ENCODE measurements at regions not wholly inside any gene's neighbourhood (a gene's known extent, or its start where the extent isn't known, plus 50 kb on each side); places are given as distances from the start of the nearest gene placed in this dataset.

DNA sequence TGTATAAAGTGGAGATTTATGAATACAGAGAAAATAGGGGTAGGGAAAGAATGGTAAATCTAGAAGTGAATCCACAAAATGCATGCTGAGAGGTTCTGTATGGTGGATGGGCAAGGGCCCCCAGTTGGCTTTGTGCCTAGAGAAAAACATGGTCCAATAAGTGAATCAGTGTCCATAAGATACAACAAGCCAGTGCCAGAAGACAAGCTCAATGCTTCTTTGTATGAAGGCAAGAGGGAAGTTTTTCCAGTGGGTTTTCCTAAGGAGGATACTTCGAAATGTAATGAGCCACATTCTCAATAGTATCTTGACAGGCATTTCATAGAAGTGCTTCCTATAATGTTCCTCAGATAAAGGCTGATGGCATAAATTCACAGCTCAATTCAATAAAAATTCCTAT, 169.4 kb upstream of the HMCN1 start:
- Mint-ChIP-seq H3K4me1 (ENCODE audit: unreplicated experiment) (no peaks in the 10 kb centered on the region), H3K9me3 (peaks cover 6% of the 10 kb centered on the region), H3K4me3 (no peak overlapping the region), H3K27me3 (peaks cover 4% of the 10 kb centered on the region), H3K36me3 (no peaks in the 10 kb centered on the region), H3K27ac (no peak overlapping the region)
- no peak for DNase-seq (ENCODE audit: extremely low spot score, unreplicated experiment)
- TF ChIP-seq, protein P1, sequence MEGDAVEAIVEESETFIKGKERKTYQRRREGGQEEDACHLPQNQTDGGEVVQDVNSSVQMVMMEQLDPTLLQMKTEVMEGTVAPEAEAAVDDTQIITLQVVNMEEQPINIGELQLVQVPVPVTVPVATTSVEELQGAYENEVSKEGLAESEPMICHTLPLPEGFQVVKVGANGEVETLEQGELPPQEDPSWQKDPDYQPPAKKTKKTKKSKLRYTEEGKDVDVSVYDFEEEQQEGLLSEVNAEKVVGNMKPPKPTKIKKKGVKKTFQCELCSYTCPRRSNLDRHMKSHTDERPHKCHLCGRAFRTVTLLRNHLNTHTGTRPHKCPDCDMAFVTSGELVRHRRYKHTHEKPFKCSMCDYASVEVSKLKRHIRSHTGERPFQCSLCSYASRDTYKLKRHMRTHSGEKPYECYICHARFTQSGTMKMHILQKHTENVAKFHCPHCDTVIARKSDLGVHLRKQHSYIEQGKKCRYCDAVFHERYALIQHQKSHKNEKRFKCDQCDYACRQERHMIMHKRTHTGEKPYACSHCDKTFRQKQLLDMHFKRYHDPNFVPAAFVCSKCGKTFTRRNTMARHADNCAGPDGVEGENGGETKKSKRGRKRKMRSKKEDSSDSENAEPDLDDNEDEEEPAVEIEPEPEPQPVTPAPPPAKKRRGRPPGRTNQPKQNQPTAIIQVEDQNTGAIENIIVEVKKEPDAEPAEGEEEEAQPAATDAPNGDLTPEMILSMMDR (conservative IDR thresholded peaks at IDR 0.05), result no peak

DNA sequence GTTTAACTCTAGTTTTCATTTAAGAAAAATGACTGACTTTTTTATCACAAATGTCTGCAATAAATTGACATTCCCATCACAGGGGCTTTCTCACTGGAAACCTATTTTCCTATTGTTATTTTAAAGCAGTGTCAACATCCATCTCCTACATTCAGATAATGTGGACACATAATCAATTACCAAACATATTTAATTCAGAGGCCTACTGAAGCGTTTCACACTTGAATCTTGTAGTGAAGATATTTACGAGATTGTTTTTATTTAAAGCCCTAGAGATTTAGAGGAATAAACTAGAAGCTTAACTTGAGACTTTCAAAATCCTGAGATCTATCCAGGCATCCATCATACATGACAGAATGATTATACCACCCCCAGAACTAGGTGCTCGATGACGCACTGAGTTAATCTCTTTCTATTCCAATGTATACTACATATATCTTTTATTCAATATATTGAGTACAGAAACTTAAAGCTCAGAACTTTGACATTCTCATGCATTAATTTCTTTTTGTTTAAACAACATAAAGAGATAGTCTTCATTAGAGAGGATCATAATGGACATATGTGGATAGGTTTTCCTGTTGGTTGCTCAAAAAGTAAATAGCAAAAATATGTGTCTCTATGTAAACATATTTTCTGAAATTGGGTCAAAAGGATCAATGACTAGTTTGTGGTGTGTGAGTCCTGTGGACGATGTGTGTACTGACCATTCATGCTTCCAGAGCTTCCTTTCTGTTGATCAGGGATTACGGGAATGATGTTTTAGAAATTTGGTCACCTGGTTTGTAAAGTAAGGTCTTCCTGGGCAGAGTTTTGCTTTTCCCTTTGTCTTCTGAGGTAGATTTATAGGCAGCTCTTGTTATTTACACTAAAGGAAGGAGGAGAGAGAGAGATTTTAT, 171.5 kb upstream of the HMCN1 start:
- Mint-ChIP-seq H3K9me3 (peaks cover 6% of the 10 kb centered on the region), H3K36me3 (no peaks in the 10 kb centered on the region), H3K4me1 (ENCODE audit: unreplicated experiment) (no peaks in the 10 kb centered on the region), H3K4me3 (no peak overlapping the region), H3K27me3 (peaks cover 4% of the 10 kb centered on the region), H3K27ac (no peak overlapping the region)
- DNase-seq (ENCODE audit: extremely low spot score, unreplicated experiment), result no peak
- TF ChIP-seq, protein P1 (conservative IDR thresholded peaks at IDR 0.05), result no peak

GRCh38 chr1:185561629-185562028, 172.6 kb upstream of the HMCN1 start:
- H3K27ac Mint-ChIP-seq, result no peak overlapping the region
- TF ChIP-seq, protein P1 (conservative IDR thresholded peaks at IDR 0.05), result no peak
- peaks cover 4% of the 10 kb centered on the region for H3K27me3 Mint-ChIP-seq
- H3K4me1 Mint-ChIP-seq (ENCODE audit: unreplicated experiment), result no peaks in the 10 kb centered on the region
- H3K36me3 Mint-ChIP-seq, result no peaks in the 10 kb centered on the region
- H3K4me3 Mint-ChIP-seq, result no peak overlapping the region
- DNase-seq (ENCODE audit: extremely low spot score, unreplicated experiment), result no peak
- H3K9me3 Mint-ChIP-seq, result peaks cover 6% of the 10 kb centered on the region

DNA sequence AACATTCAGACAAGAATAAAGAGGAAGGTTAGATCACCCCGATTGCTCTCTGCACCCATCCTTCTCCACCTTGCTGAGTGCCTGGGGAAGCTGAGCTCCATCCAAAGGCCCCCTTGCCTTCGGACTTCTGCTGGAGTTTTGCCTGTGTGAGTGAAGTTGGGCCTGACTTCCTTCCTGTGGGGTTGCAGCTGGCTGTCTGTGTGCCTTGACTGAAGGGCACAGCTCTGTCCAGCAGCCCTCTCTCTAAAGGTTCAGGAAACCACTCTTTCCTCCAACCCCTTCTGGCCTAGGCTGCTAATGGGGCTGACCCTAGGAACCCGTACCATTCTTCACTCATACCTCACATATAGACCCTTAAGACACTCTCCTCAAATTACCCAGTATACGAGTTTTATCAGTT, 173.4 kb upstream of the HMCN1 start:
- H3K27ac Mint-ChIP-seq, result no peak overlapping the region

GRCh38 chr1:185559684-185560331, 174.4 kb upstream of the HMCN1 start:
- Mint-ChIP-seq H3K27me3 (peaks cover 4% of the 10 kb centered on the region), H3K27ac (no peak overlapping the region), H3K4me1 (ENCODE audit: unreplicated experiment) (no peaks in the 10 kb centered on the region), H3K36me3 (no peaks in the 10 kb centered on the region), H3K4me3 (no peak overlapping the region), H3K9me3 (peaks cover 6% of the 10 kb centered on the region)
- TF ChIP-seq, protein P1 (conservative IDR thresholded peaks at IDR 0.05), result peak; percentile 30
- no peak for DNase-seq (ENCODE audit: extremely low spot score, unreplicated experiment)

More for the DNA sequence above, 173.4 kb upstream of the HMCN1 start:
- no peak for DNase-seq (ENCODE audit: extremely low spot score, unreplicated experiment)
- H3K27me3 Mint-ChIP-seq, result peaks cover 4% of the 10 kb centered on the region
- H3K9me3 Mint-ChIP-seq, result peaks cover 6% of the 10 kb centered on the region
- H3K4me1 Mint-ChIP-seq (ENCODE audit: unreplicated experiment), result no peaks in the 10 kb centered on the region
- no peak overlapping the region for H3K4me3 Mint-ChIP-seq
- H3K36me3 Mint-ChIP-seq, result no peaks in the 10 kb centered on the region
- TF ChIP-seq, protein P1 (conservative IDR thresholded peaks at IDR 0.05), result no peak

All from type B pancreatic cell (in vitro differentiated cells).